GM12873 (cell line): ENCODE measurements at regions not wholly inside any gene's neighbourhood (a gene's known extent, or its start where the extent isn't known, plus 50 kb on each side); places are given as distances from the start of the nearest gene placed in this dataset.

Source experiments
- TF ChIP-seq, protein P1 (sequence below): IDR thresholded peaks from 2 replicates; pipeline ENCODE4 v1.5.1; 2012; ENCODE audit warnings: low read depth, mild to moderate bottlenecking, moderate library complexity, low read length, control low read depth; ENCODE audit not compliant: insufficient read depth; ENCODE audit errors: missing control alignments

GRCh38 chr2:193561054-193561453 lies 1366.3 kb upstream of the TMEFF2 start:
- TF ChIP-seq, protein P1, sequence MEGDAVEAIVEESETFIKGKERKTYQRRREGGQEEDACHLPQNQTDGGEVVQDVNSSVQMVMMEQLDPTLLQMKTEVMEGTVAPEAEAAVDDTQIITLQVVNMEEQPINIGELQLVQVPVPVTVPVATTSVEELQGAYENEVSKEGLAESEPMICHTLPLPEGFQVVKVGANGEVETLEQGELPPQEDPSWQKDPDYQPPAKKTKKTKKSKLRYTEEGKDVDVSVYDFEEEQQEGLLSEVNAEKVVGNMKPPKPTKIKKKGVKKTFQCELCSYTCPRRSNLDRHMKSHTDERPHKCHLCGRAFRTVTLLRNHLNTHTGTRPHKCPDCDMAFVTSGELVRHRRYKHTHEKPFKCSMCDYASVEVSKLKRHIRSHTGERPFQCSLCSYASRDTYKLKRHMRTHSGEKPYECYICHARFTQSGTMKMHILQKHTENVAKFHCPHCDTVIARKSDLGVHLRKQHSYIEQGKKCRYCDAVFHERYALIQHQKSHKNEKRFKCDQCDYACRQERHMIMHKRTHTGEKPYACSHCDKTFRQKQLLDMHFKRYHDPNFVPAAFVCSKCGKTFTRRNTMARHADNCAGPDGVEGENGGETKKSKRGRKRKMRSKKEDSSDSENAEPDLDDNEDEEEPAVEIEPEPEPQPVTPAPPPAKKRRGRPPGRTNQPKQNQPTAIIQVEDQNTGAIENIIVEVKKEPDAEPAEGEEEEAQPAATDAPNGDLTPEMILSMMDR: no peak

- TF ChIP-seq, protein P1: no peak
Observed at GRCh38 chr2:193556766-193557470, 1362.2 kb upstream of the TMEFF2 start.

GRCh38 chr2:193549661-193550060 lies 1354.9 kb upstream of the TMEFF2 start:
- TF ChIP-seq, protein P1: no peak

- TF ChIP-seq, protein P1: no peak
Observed at GRCh38 chr2:193542762-193543161, 1348.0 kb upstream of the TMEFF2 start.

GRCh38 chr2:193539188-193539587 lies 1344.5 kb upstream of the TMEFF2 start:
- TF ChIP-seq, protein P1: no peak

- TF ChIP-seq, protein P1: no peak
Observed at GRCh38 chr2:193538061-193538460, 1343.3 kb upstream of the TMEFF2 start.

GRCh38 chr2:193537531-193537930 lies 1342.8 kb upstream of the TMEFF2 start:
- TF ChIP-seq, protein P1: no peak
